ENCODE measurements at regions not wholly inside any gene's neighbourhood (a gene's known extent, or its start where the extent isn't known, plus 50 kb on each side); places are given as distances from the start of the nearest gene placed in this dataset.

DNA sequence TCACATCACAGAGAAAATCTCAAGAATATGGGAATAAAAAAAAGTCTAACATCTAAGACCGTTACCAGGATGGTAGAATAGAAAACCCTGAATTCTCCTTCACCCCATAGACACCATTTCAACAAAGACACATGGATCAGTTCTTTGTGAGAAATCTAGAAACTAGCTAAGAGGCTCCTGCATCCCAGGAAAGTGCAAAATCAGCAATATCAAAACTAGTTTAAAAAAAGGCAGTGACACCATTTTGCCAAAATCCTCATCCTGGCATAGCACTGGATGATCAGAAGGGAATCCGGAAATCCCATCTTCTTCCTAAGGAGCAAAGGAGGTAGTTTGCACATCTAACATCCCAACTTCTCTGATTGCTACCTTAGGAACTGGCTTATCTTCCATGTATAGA is 88.9 kb upstream of the MAGEE2 start:
- H3K4me3 ChIP-seq, result no peak overlapping the region
- no peak for TF ChIP-seq CTCF (IDR thresholded peaks at IDR 0.05)
- no peaks in the 10 kb centered on the region for H3K36me3 ChIP-seq
- H3K4me1 ChIP-seq, result no peaks in the 10 kb centered on the region
- H3K27me3 ChIP-seq, result peaks cover 0 to 19% (median 0%) of the 10 kb centered on the region in 7 donors
- peaks cover 0 to 19% (median 0%) of the 10 kb centered on the region in 11 donors for H3K9me3 ChIP-seq
- intact Hi-C loops (cut with DNase I), result no loop called here
- WGBS, 2 donors, result 80 to 84% methylated on average over 2 of the region's 2 CpGs
- no peak overlapping the region for H3K27ac ChIP-seq
- ATAC-seq (no peak), DNase-seq (no peak)

- H3K27me3 ChIP-seq, result peaks cover 0 to 21% (median 0%) of the 10 kb centered on the region in 7 donors
- 27 to 40% methylated on average over 1 of the region's 1 CpG for WGBS, 2 donors
- no peak for TF ChIP-seq CTCF (IDR thresholded peaks at IDR 0.05)
Measured at GRCh38 chrX:75883446-75883845, 98.4 kb upstream of the MAGEE2 start.

DNA sequence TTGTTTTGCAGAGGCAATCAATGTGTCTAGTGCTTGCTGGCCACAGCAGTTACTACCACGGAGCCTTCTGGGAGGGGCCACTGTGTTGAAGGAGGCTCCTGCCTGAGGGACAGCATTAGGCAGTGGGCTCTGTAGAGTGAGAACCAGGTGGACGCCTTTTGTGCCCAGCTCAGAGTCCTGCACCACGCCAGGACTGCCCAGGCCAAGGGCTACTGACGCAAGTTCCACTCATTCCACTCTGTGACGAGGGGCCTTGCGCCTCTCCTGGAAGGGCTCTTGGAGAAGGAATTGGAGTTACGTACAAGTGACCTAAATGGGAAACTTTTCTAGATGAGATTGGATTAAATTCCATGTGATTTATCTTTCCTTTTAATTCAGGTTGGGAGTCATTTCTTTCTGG is 102.8 kb upstream of the MAGEE2 start:
- H3K4me3 ChIP-seq, result no peak overlapping the region
- TF ChIP-seq CTCF (IDR thresholded peaks at IDR 0.05), result no peak

More at GRCh38 chrX:75883446-75883845, 98.4 kb upstream of the MAGEE2 start:
- no peak for ATAC-seq
- H3K9me3 ChIP-seq, result no peaks in the 10 kb centered on the region
- no peak for DNase-seq
- no peaks in the 10 kb centered on the region for H3K36me3 ChIP-seq
- intact Hi-C loops (cut with DNase I), result no loop called here
- no peaks in the 10 kb centered on the region for H3K4me1 ChIP-seq
- no peak overlapping the region for H3K4me3 ChIP-seq
- no peak overlapping the region for H3K27ac ChIP-seq

GRCh38 chrX:75892749-75893148 is 107.7 kb upstream of the MAGEE2 start:
- Histone ChIP-seq H3K36me3 (no peaks in the 10 kb centered on the region), H3K27me3 (peaks cover 0 to 21% (median 0%) of the 10 kb centered on the region in 7 donors), H3K9me3 (peaks cover 0 to 6% (median 0%) of the 10 kb centered on the region in 11 donors), H3K27ac (peak overlapping the region in 3 of 10 donors; percentile 19 to 44 (median 40)), H3K4me1 (no peaks in the 10 kb centered on the region), H3K4me3 (no peak overlapping the region)
- DNase-seq (no peak), ATAC-seq (peak in 3 of 8 donors; percentile 42 to 65 (median 59))
- no peak for TF ChIP-seq CTCF (IDR thresholded peaks at IDR 0.05)
- 57 to 66% methylated on average over 2 of the region's 2 CpGs for WGBS, 2 donors
- intact Hi-C loops (cut with DNase I), result no loop called here

More for the DNA sequence above, 102.8 kb upstream of the MAGEE2 start:
- Histone ChIP-seq H3K9me3 (no peaks in the 10 kb centered on the region), H3K36me3 (no peaks in the 10 kb centered on the region), H3K4me1 (no peaks in the 10 kb centered on the region), H3K27ac (no peak overlapping the region), H3K27me3 (peaks cover 0 to 18% (median 0%) of the 10 kb centered on the region in 7 donors)
- DNase-seq (no peak), ATAC-seq (no peak)
- WGBS, 2 donors, result 79 to 87% methylated on average over 7 of the region's 7 CpGs
- intact Hi-C loops (cut with DNase I), result no loop called here

Measured in heart right ventricle (tissue), 16 donors.